ENCODE measurements at regions not wholly inside any gene's neighbourhood (a gene's known extent, or its start where the extent isn't known, plus 50 kb on each side); places are given as distances from the start of the nearest gene placed in this dataset.

DNA sequence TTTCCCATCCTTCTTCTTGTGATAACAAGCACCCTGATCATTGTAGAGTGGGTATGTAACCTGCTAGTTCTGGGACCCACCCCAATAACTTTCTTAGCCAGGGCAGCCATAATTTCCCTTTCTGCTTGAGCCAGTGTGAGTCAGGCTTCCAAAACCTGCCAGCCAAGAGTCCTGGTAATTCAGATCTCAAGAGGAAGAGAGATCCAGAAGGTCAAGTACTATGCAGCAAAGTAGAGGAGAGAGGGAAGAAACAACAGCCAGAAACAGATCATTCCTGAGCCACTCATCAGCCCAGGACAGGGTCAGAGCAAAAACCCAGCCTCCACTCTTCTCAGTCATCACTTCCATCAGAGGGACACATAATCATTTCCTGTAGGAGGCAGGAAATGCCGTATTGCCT, 182.0 kb downstream of the DICER1 start:
- TF ChIP-seq CTCF (IDR thresholded peaks at IDR 0.05) (no peak), POLR2A (IDR thresholded peaks at IDR 0.05) (no peak)
